ENCODE measurements at regions not wholly inside any gene's neighbourhood (a gene's known extent, or its start where the extent isn't known, plus 50 kb on each side); places are given as distances from the start of the nearest gene placed in this dataset.

DNA sequence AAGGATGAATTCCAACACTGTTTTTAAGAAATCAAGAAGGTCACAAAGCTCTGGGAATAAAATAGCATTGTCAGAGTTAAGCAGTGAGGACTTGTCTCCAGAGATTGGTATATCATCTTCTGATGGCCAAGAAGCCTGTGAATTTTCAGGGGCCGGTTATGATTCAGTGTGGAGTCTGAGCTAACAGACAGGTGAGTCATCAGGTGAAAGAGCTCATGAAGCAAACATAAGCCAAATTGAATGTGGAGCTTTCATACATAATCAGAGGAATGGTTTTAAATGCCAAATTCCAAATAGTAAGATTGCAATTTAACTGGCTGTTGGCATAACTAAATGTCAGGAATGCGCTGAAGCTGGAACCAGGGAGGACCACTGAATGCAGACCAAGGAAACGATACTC lies 494.2 kb downstream of the MTRR start:
- no peak for TF ChIP-seq POLR2A (IDR thresholded peaks at IDR 0.05)
- TF ChIP-seq POLR2AphosphoS5 (IDR thresholded peaks at IDR 0.05; ENCODE audit: insufficient read depth in 1 of 2, low read depth in 1 of 2), result no peak
- no peak for TF ChIP-seq CTCF (IDR thresholded peaks at IDR 0.05)
- intact Hi-C loops (cut with DNase I), result no loop called here

GRCh38 chr5:8366266-8366665 lies 497.3 kb downstream of the MTRR start:
- H3K4me3 ChIP-seq, result no peak overlapping the region
- H3K4me1 ChIP-seq, result no peaks in the 10 kb centered on the region
- no peak for DNase-seq (ENCODE audit: extremely low spot score in 2 of 2)
- no peaks in the 10 kb centered on the region for H3K36me3 ChIP-seq
- TF ChIP-seq CTCF (IDR thresholded peaks at IDR 0.05) (no peak), POLR2AphosphoS5 (IDR thresholded peaks at IDR 0.05; ENCODE audit: insufficient read depth in 1 of 2, low read depth in 1 of 2) (no peak), POLR2A (IDR thresholded peaks at IDR 0.05) (no peak)
- intact Hi-C loops (cut with DNase I), result no loop called here
- no peaks in the 10 kb centered on the region for H3K9me3 ChIP-seq
- no peak overlapping the region for H3K27ac ChIP-seq
- no peaks in the 10 kb centered on the region for H3K27me3 ChIP-seq

More for the DNA sequence above, 494.2 kb downstream of the MTRR start:
- no peak overlapping the region for H3K4me3 ChIP-seq
- no peak for DNase-seq (ENCODE audit: extremely low spot score in 2 of 2)
- no peaks in the 10 kb centered on the region for H3K4me1 ChIP-seq
- H3K27ac ChIP-seq, result no peak overlapping the region
- no peaks in the 10 kb centered on the region for H3K36me3 ChIP-seq
- H3K9me3 ChIP-seq, result no peaks in the 10 kb centered on the region
- H3K27me3 ChIP-seq, result no peaks in the 10 kb centered on the region

DNA sequence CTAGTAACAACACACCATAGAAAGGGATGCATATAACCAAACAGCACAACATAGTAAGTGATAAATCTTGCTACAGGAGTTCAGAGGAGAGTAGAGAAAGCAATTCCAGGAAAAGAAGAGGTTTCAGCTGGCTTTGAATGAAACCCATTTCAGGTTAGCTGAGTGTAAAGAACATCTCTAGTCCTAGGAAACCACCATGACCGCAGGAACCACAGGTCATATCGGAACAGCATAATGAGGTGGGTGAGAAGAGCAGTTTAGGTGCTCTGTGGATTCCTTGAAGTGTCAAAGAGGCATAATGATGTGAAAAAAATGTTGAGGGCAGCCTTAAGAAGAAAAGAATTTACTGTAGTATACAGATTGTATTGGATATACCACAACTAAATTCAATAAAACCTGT lies 507.5 kb downstream of the MTRR start:
- intact Hi-C loops (cut with DNase I), result no loop called here
- no peaks in the 10 kb centered on the region for H3K4me1 ChIP-seq
- no peak overlapping the region for H3K4me3 ChIP-seq
- no peak for TF ChIP-seq POLR2AphosphoS5 (IDR thresholded peaks at IDR 0.05; ENCODE audit: insufficient read depth in 1 of 2, low read depth in 1 of 2)
- no peak for TF ChIP-seq POLR2A (IDR thresholded peaks at IDR 0.05)
- TF ChIP-seq CTCF (IDR thresholded peaks at IDR 0.05), result no peak
- no peaks in the 10 kb centered on the region for H3K27me3 ChIP-seq
- DNase-seq (ENCODE audit: extremely low spot score in 2 of 2), result no peak
- H3K27ac ChIP-seq, result no peak overlapping the region
- no peaks in the 10 kb centered on the region for H3K9me3 ChIP-seq
- no peaks in the 10 kb centered on the region for H3K36me3 ChIP-seq

GRCh38 chr5:8381972-8382371 lies 513.0 kb downstream of the MTRR start:
- Histone ChIP-seq H3K4me1 (no peaks in the 10 kb centered on the region), H3K9me3 (no peaks in the 10 kb centered on the region), H3K27ac (no peak overlapping the region), H3K36me3 (no peaks in the 10 kb centered on the region), H3K4me3 (no peak overlapping the region), H3K27me3 (no peaks in the 10 kb centered on the region)
- no peak for DNase-seq (ENCODE audit: extremely low spot score in 2 of 2)
- TF ChIP-seq CTCF (IDR thresholded peaks at IDR 0.05) (no peak), POLR2A (IDR thresholded peaks at IDR 0.05) (no peak), POLR2AphosphoS5 (IDR thresholded peaks at IDR 0.05; ENCODE audit: insufficient read depth in 1 of 2, low read depth in 1 of 2) (no peak)
- intact Hi-C loops (cut with DNase I), result no loop called here

DNA sequence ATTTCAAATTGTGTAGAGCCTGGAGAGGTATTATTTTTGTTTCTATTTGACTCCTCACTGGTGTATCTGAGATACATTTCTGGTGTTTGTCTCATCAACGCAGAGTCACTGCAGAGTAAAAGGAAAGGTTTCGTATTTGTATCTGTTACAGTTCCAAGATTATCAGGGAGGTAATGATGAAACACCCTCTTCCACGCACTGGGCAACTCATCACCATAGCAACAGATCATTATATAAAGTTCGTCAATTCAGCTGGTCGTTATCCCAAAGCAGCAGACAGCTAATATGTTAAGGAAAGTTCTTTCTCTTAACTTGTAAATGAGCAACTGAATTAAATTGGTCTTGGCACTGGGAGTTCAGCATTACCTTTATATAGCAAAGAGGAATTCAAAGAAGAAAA lies 513.5 kb downstream of the MTRR start:
- Histone ChIP-seq H3K27me3 (no peaks in the 10 kb centered on the region), H3K4me3 (no peak overlapping the region), H3K36me3 (no peaks in the 10 kb centered on the region), H3K27ac (no peak overlapping the region), H3K9me3 (no peaks in the 10 kb centered on the region), H3K4me1 (no peaks in the 10 kb centered on the region)
- TF ChIP-seq CTCF (IDR thresholded peaks at IDR 0.05) (no peak), POLR2AphosphoS5 (IDR thresholded peaks at IDR 0.05; ENCODE audit: insufficient read depth in 1 of 2, low read depth in 1 of 2) (no peak), POLR2A (IDR thresholded peaks at IDR 0.05) (no peak)
- intact Hi-C loops (cut with DNase I), result no loop called here
- no peak for DNase-seq (ENCODE audit: extremely low spot score in 2 of 2)
